HG02623 (cell line): ENCODE measurements at regions not wholly inside any gene's neighbourhood (a gene's known extent, or its start where the extent isn't known, plus 50 kb on each side); places are given as distances from the start of the nearest gene placed in this dataset.
"Not testable (repeated sequence)": the region's sequence is repeated elsewhere in the genome, so short reads cannot be mapped to it uniquely, and the experiment has no call there.

Source experiments
- ATAC-seq: cut with Tn5 transposase; IDR thresholded peaks from one replicate; pipeline ENCODE4 v1.9.1; 2021; ENCODE audit warnings: moderate library complexity; ENCODE audit not compliant: unreplicated experiment

DNA sequence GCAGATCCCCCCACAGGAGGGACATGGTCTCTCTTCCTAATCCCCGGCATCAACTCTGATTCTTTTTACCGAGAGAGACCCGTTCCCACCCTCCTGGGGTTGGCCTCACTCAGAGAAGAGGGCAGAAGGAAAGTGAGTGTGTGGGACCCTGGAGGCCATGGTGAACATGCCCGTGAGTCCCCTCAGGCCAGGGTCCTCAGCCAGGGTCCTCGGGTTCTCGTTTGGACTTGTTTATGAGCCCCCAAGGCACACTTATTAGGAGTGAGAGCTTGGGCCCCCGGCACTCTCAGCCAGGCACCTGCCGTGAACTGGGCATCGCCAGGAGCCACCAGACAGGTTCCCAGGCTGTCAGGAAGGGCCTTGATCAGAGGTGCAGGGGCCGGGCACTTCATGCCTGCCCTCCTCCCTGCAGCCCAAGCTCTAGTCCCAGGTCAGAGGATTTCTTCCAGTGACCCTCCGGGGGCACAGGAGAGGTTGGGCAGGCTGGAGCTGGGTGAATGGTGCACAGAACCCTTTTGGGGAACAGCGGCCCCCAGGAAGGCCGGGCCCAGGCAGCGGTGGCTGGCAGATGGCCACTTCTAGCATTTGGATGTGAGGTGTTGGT is 122.6 kb downstream of the CRYAA start:
- no peak for ATAC-seq

DNA sequence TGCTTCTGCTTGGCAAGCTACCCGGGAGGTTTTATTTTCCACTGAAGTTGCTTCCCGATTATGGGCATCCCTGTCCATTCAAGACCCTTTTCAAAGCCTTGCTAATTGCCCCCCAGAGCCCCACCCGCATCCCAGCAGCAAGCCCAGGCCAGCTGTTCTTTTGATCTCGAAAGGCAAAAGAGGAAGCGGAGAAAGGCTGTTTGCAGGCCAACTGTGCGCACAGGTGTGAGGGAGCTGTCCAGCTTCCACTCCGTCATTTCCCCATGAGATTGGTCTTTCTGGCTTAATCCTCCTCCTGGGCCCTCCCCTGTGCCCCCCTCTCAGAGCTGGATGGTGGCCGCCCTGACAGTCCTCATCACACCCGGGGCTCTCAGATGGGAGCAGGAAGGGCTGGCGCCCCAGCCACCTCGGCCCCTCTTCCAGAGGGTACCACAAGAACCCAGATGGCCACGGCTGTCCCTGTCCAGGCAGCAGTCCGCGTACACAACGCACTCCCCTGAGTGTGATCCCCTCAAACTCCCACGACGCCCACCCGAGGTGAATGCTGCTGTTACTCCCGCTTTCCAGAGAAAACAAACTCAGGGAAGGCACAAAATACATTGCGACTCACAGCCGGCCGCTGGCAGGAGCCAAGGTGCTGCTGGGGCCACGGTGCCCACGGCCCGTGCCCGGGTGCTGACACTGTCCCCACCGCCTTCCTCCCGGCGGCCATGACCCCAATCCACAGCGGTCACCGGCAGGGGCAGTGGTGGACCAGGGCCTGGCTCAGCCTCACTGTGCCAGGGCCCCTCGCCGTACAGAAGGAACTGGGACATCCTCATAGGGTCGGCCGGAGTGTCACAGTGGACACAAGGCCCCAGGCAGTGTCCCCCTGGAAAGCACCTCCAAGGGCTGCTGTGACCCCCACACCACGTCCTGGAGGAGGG is 121.9 kb downstream of the CRYAA start:
- no peak for ATAC-seq

DNA sequence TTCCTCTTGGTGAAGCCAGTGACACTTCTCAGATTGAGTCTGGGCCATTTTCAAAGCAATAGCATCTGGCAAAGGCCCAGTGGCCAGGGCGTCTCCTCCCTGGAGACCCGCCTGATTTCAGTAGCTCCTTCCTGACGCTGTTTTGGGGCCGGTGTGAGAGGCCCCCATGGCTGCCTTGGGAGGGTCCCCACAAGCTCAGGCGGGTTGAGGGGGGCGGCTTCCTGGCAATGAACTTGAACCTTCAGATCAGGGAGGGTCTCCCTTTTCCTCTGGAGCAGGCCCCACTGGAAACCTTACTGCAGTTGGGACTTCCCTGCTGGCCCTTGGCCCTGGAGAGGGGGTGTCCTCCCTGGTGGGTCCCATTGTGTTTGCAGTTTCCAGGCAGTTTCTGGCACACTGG is 121.2 kb downstream of the CRYAA start:
- no peak for ATAC-seq

DNA sequence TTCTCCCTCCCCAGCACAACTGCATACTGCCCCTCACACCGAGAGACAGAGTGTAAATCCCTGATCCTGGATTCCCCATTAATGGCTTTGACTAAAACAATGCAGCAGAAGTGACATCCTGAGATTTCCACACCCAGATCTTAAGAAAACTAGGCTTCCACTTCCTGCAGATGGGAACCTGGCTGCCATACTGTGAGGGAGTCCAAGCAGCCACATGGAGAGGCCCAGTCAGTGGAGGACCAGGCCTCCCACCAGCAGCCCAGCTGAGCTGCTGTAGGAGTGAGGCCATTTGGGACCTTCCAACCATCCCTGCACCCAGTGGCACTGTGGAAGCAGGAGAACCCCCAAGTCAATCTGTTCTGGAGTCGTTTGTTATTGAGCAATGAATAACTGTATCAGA is 120.6 kb downstream of the CRYAA start:
- no peak for ATAC-seq

DNA sequence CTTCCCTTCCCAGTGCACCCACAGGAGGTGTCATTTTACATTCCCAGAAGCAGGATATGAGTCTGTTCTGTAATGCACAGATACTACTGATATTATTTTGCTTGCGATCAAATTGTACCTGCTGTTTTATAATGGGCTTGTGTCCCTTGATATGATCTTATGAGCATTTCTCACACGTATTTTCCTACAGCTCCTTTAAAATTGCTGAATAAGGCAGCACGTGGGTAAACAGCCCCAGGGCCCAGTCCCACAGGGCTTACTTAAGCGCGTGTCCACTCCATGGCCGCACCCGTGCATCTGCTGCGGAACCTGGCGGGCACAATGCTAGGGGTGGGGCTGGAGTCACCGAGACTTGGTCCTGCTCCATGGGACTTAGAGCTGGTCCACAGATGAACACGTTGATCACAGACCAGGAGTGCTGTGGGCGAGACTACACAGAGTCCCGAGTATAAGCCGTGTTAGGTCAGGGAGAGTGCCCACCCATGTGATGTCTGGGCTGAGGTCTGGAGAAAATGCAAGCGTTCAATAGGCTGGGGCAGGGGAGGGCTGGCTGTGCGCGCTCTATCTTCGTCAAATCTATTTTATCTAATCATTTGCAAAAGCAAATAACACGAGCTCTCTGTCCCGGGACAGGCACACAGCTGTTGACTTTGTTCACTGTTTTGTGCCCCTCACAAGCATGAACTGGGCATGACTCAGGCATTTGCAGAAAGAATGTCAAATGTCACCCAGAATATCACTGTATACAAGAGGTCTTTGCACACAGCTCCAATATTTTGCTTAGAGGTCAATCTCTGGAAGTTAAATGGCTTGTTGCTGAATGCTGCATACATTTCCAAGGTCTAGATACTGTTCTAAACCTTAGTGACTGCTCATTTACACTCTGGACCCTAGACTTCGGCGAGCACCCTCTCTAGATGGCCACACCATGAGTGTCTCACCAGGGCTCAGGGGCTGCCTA is 119.3 kb downstream of the CRYAA start:
- ATAC-seq = no peak

DNA sequence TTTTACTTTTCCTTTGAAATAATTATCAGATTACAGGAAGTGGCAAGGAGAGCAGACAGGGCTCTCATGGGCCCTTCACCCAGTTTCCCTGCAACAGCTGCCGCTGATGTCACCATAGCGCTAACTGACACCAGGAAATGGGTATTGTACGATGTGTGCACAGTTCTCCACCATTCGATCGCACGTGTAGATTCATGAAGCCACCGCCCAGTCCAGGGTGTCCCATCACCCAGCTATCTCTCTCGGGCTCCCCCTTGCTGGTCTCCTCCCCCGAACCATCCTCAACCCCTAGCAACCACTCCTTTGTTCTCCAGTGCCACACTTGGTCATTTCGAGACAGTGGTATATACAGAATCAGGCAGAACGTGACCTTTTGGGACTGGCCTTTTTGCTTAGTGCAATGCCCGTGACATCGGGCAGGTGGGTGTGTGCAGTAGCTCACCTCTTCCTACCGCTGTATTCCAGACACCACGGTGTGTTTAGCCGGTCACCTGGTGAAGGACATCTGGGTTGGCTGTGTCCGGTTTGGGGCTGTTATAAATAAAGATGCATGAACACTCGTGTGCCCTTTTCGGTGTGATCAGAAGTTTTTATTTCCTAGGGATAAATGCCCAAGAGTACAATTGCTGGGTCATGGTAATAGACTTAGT is 118.4 kb downstream of the CRYAA start:
- ATAC-seq = no peak

DNA sequence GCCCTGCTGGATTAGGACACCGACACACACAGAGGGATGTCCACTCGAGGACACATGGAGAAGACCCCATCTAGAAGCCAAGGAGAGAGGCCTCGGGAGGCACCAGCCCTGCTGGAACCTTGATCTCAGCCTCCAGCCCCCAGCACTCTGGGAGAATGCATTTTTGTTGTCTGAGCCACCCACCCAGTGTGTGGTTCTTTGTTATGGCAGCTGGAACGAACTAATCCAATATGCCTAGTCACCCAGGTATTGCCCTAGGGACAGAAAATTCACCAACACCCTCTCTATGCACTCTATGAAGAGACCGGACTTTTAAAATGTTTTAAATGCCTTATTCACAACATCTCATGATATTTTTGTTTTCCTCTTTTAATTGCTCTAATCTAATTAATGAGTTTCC is 117.4 kb downstream of the CRYAA start:
- ATAC-seq = no peak

DNA sequence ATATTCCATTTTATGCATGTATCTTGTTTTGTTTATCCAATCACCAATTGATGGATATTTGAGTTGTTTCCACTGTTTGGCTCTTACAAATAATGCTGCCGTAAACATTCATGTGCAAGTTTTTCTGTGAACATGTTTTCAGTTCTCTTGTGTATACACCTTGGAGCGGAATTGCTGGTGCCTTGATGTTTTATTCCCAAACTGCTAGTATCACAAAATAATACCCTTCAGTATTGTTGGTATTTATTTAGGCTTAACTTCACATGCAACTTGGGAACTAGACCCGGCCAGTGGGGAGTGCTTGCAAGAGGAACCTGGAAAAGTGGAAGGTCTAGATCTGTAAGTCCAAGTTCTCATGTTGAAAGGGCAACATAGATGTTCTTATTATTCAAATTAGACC is 115.9 kb downstream of the CRYAA start:
- ATAC-seq = no peak

DNA sequence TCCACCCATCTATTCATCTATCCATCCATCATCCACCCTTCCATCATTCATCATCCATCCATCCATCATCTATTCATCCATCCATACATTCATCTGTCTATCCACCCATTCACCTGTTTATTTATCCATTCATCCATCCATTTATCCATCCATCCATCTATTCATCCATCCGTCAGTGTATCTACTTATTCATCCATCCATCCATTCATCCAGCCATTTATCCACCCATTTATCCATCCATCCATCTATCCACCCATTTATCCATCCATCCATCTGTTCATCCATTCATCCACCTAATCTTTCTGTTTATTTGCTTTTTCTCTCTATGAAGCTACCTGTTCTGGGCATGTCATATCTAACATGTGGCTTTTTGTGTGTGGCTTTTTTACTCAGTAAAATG is 115.4 kb downstream of the CRYAA start:
- no peak for ATAC-seq

DNA sequence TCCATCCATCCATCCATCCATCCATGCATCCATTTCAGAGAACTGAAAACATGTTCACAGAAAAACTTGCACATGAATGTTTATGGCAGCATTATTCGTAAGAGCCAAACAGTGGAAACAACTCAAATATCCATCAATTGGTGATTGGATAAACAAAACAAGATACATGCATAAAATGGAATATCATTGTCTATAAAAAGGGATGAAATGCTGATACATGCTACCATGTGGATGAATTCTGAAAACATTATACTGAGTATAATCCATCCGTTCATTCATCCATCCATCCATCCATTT is 115.1 kb downstream of the CRYAA start:
- ATAC-seq = not testable (repeated sequence)

DNA sequence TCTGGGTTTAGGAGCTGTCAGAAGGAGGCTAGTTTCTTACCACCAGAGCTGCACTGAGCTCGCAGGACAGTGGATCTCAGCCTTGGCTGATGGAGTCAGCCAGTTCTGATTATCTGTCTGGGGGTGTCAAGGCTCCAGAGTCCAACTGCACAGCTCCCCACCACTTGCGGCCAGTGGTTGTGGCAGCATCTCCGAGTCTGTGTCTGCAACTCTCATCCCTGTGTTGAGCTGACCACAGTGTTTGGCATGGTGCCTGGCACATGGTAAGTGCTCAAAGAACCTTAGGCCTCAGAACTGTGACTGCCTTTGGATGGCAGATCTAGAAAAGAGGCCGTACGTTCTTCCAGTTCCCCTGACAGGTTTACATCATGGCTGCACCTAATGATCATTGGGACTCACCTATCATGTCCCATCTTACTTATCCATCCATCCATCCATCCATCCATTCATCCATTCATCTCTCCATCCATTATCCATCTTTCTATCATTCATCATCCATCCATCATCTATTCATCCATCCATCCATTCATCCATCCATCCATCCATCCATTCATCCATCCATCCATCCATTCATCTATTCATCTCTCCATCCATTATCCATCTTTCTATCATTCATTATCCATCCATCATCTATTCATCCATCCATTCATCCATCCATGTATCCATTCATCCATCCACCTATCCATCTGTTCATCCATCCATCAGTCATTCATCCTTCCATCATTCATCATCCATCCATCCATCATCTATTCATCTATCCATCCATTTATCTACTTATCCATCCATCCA is 114.5 kb downstream of the CRYAA start:
- no peak for ATAC-seq

DNA sequence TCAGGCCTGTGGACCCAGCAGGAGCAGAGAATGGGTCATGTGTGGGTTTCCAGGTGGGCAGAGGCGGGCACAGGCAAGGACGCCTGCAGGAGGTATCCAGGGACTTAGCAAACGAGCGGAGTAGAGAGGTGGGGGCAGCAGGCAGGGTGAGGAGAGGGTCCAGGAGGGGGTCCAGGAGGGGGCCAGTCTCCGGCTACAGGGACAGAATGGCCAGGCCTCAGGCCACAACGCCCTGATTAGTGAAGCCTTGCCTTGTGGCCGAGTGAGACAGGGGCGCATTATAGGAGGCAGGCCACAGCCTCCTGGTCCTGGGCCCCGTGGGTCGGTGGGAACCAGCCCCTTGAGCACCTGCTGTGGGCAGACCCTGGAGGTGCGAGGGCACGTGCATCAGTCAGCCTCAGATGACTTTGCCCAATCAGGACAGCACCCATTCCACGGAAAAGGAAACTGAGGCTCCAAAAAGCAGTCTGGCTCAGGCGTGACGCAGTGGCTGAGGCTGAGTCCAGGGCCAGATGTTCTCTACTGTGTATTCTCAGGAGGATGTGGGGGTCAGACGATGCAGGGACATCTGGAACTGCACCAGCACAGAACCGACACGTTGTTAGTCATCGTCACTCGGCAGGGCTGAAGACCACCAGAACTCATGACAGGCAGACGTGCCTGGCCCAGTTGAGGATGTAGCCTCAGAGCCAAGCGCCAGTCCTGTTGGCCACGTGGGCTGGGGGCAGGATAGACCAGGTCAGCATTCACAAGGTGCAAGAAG is 113.7 kb downstream of the CRYAA start:
- ATAC-seq = no peak

DNA sequence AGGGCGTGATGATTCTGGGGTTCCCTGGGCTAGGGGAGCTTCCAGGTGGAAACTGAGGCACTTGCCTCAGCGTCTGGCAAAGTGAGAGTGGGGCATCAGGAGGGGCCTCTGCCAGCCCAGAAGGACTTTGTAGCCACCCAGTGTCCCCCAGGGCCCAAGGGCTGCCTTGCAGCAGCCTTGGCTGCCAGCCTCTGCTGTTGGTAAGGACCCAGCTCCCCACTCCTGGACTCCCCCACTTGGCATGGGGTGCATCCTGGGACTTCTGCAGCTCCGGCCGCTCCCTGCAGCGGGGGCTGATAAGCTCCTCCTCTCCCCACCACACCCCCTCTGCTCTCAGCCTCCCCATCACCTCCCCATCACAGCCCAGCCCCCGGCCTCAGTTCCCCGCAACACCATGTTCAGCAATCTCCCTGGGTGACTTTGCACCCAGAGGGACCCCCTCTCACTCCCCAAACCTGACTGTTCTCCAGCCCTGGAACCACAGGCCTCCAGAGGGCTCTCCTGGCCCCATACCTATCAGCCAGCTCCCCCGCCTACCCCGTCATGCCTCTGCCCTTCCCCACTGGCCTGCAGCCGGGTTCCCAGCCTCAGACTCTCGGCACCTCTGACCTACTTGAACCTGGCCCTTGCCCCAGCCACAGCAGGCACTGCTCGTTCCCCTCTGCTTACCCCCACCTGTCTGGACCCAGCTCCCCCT is 113.0 kb downstream of the CRYAA start:
- ATAC-seq = no peak

DNA sequence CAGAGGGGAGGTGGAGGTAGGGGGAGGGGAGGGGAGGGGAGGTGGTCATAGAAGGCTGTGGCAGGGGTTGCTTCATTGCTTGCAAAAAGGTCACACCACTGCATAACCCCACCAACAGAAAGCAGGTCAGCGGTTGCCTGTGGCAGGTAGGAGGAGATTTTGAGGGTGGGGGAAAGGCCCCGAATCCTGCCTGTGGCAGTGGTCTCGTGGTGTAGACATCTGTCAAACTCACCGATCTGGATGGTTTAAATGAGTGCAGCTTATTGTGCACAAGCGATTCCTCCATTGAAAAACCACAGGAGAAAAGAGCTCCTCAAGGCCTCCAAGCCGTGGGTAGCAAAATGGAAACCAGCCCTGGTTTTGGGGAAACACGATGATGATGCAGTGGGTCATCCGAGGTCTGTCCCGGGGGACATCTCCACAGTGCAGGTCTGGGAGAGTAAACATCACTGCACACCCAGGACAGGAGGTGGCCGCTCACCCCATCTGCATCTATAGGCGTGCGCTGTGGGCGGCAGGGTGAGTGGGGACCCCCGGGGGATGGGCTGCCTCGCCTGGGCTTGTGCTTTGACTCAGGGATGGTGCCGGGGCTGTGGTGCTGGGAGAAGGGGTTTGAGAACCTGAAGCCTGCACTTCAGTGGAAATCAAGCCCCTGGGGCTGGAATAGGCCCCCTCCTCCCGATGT is 112.3 kb downstream of the CRYAA start:
- ATAC-seq = no peak

DNA sequence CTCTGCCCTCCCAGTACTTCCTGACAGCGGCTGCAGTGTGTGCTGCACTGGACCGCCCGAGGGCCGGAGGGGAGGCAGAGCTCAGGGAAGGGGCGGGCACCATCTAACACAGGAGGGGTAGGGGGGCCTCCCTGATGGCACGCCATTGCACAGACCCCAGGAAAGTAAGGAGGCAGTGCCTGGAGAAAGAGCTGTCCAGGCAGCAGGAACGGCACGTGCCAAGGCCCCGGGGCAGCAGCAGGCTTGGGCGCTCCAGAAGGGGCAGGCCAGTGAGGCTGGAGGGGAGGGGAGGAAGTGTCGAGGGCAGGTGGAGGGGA is 110.7 kb downstream of the CRYAA start:
- ATAC-seq = no peak

DNA sequence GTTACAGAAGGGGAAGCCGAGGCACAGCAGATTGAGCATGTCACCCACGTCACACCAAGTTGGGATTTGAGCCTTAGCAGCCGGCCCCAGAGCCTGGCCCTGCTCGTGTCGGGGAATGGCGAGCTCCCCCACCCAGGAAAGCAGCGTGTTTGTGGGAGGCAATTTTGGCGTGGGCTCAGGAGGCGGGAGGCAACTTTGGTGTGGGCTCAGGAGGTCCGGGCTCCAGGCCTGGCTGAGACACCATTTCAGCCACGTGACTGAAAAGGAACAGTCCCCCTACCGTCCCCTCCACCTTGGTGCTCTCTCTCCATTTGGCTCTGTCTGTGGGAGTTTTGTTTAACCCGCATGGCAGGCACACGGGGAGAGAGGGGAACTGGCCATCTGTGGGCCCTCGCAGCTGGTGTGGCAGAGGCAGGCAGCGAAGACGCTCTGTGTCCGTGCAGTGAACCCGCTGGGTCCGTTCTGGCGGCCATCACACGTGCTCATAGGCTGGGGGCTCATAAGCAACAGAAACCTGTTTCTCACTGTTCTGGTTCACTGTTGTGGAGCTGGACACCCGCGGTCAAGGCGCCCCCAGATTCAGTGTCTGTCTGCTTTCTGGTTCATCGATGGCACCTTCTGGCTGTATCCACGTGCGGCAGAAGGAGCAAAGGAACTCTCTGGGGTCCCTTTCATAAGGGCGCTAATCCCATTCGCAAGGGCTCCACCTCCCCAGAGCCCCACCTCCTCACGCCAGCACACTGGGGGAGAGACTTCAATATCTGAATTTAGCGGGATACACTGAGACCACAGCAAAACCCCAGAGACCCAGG is 110.2 kb downstream of the CRYAA start:
- no peak for ATAC-seq

DNA sequence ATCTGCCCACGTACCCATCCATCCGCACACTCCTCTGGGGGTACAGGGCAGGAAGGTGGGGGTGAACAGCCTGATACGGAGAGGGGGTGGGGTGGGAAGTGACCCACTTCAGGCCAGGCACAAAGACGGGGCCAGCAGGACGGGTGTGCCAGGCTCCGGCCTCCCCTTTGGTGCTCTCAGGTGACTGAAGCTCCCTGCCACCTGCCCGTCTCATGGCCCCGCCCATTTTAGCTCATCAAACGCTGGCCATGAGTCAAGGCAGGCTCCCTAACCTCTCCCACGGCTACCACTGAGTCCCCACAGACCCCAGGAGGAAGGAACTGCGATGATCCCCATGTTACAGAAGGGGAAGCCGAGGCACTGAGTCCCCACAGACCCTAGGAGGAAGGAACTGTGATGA is 109.6 kb downstream of the CRYAA start:
- ATAC-seq = no peak
